ENCODE measurements at regions not wholly inside any gene's neighbourhood (a gene's known extent, or its start where the extent isn't known, plus 50 kb on each side); places are given as distances from the start of the nearest gene placed in this dataset.

DNA sequence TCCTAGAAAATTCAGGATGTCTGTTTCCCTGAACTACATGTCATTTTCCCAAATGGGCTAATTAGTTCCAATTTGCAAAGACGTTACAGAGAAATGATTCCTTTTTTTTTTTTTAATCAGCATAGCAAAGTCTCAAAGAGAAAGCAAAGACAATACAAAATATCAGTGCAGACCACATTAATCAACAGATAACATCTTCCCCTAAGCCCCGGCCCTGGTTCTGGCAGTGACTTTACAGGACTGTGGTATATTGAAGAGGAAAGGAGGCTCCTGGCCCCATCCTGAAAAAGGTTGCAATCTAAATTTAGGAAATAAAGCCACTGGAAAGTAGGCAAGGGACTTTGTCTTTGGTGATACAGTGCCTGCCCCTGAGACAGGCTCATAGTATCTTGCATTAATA lies 836.5 kb downstream of the NTRK3 start:
- no peak for TF ChIP-seq CTCF (conservative IDR thresholded peaks at IDR 0.05)
- no peak for TF ChIP-seq ZFX (IDR thresholded peaks at IDR 0.05)

All from C4-2B (cell line).